ENCODE measurements at regions not wholly inside any gene's neighbourhood (a gene's known extent, or its start where the extent isn't known, plus 50 kb on each side); places are given as distances from the start of the nearest gene placed in this dataset.

DNA sequence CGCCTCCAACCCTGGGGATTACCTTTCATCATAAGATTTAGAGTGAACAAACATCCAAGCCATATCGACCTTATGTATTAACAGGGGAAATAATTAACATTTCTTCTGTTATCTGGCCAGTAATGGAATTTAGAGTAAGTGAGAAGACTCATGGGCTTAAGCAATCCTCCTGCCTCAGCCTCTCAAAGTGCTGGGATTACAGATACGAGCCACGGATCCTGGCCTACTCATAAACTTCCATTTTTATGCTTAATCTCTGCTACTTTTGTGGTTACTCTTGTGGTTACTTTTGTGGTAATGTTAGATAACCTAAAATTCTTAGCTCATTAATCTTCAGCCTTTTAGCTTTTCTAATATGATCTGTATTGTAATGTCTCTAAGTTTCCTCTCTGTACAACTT is 159.3 kb upstream of the SLC8A1 start:
- Histone ChIP-seq H3K27ac (no peak overlapping the region), H3K4me3 (no peak overlapping the region), H3K4me1 (no peaks in the 10 kb centered on the region), H3K9me3 (no peaks in the 10 kb centered on the region), H3K4me2 (no peak overlapping the region)
- no peak for ATAC-seq
- WGBS (ENCODE audit: missing lambda C conversion rate): 4% methylated on average over 4 of the region's 4 CpGs
- TF ChIP-seq KDM5A (IDR thresholded peaks at IDR 0.05) (no peak), FOSL2 (IDR thresholded peaks at IDR 0.05) (no peak), FOSL2 (CRISPR knock-in tag; IDR thresholded peaks at IDR 0.05) (no peak), EP300 (IDR thresholded peaks at IDR 0.05) (no peak), POLR2A (IDR thresholded peaks at IDR 0.05; ENCODE audit: low read length) (no peak), RNF2 (IDR thresholded peaks at IDR 0.05; ENCODE audit: borderline replicate concordance, low read depth) (no peak), RARB (CRISPR knock-in tag; IDR thresholded peaks at IDR 0.05) (no peak), KDM1A (IDR thresholded peaks at IDR 0.05; ENCODE audit: low read depth) (no peak), JUNB (IDR thresholded peaks at IDR 0.05) (no peak), NPAS2 (CRISPR knock-in tag; IDR thresholded peaks at IDR 0.05; ENCODE audit: borderline replicate concordance) (no peak)
- TF ChIP-seq, protein P1, sequence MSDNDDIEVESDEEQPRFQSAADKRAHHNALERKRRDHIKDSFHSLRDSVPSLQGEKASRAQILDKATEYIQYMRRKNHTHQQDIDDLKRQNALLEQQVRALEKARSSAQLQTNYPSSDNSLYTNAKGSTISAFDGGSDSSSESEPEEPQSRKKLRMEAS (IDR thresholded peaks at IDR 0.05): no peak
- TF ChIP-seq, protein P2, sequence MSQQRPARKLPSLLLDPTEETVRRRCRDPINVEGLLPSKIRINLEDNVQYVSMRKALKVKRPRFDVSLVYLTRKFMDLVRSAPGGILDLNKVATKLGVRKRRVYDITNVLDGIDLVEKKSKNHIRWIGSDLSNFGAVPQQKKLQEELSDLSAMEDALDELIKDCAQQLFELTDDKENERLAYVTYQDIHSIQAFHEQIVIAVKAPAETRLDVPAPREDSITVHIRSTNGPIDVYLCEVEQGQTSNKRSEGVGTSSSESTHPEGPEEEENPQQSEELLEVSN (IDR thresholded peaks at IDR 0.05; ENCODE audit: borderline replicate concordance, low read depth): no peak
- TF ChIP-seq, protein P3, sequence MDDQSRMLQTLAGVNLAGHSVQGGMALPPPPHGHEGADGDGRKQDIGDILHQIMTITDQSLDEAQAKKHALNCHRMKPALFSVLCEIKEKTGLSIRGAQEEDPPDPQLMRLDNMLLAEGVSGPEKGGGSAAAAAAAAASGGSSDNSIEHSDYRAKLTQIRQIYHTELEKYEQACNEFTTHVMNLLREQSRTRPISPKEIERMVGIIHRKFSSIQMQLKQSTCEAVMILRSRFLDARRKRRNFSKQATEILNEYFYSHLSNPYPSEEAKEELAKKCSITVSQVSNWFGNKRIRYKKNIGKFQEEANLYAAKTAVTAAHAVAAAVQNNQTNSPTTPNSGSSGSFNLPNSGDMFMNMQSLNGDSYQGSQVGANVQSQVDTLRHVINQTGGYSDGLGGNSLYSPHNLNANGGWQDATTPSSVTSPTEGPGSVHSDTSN (IDR thresholded peaks at IDR 0.05): no peak
- TF ChIP-seq, protein P4, sequence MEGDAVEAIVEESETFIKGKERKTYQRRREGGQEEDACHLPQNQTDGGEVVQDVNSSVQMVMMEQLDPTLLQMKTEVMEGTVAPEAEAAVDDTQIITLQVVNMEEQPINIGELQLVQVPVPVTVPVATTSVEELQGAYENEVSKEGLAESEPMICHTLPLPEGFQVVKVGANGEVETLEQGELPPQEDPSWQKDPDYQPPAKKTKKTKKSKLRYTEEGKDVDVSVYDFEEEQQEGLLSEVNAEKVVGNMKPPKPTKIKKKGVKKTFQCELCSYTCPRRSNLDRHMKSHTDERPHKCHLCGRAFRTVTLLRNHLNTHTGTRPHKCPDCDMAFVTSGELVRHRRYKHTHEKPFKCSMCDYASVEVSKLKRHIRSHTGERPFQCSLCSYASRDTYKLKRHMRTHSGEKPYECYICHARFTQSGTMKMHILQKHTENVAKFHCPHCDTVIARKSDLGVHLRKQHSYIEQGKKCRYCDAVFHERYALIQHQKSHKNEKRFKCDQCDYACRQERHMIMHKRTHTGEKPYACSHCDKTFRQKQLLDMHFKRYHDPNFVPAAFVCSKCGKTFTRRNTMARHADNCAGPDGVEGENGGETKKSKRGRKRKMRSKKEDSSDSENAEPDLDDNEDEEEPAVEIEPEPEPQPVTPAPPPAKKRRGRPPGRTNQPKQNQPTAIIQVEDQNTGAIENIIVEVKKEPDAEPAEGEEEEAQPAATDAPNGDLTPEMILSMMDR (IDR thresholded peaks at IDR 0.05): no peak
- no peak for DNase-seq (ENCODE audit: low read depth in 1 of 2, low spot score in 1 of 2)
- CTCF ChIA-PET: interaction anchor here (1.7 kb wide), 1 partner anchor 9 kb away, joined by 5 read pairs; no protein-coding TSS in a partner anchor
- FAIRE-seq: no peak
- POLR2A ChIA-PET: no interaction called here

DNA sequence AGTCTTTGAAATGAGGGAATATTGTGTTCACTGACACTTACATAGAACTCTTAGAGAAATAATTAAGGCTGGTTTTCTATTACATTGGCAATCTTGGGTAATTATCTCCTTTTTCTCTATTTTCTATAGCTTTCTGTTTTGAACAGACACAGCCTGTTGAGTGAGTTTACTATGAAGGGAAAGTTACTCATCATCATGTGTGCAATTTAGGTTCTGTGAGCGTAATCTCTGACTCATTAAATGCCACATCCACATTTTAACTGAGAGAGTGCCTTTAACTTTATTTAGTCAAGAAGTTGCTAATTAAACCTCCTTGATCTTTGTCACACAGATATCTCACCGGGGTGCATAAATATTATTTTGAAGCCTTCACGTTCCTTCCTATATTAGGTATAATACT is 174.0 kb upstream of the SLC8A1 start:
- no peak for DNase-seq (ENCODE audit: low read depth in 1 of 2, low spot score in 1 of 2)
- ChIA-PET CTCF (no interaction called here), POLR2A (no interaction called here)
- no peaks in the 10 kb centered on the region for H3K9me3 ChIP-seq
- no peak overlapping the region for H3K27ac ChIP-seq
- TF ChIP-seq EHF (CRISPR knock-in tag; IDR thresholded peaks at IDR 0.05): no peak
- no peak for TF ChIP-seq JUN (IDR thresholded peaks at IDR 0.05)
- TF ChIP-seq, protein P5, sequence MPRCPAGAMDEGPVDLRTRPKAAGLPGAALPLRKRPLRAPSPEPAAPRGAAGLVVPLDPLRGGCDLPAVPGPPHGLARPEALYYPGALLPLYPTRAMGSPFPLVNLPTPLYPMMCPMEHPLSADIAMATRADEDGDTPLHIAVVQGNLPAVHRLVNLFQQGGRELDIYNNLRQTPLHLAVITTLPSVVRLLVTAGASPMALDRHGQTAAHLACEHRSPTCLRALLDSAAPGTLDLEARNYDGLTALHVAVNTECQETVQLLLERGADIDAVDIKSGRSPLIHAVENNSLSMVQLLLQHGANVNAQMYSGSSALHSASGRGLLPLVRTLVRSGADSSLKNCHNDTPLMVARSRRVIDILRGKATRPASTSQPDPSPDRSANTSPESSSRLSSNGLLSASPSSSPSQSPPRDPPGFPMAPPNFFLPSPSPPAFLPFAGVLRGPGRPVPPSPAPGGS (IDR thresholded peaks at IDR 0.05): no peak
- no peak for TF ChIP-seq EP300 (IDR thresholded peaks at IDR 0.05)
- no peak for TF ChIP-seq FOXS1 (CRISPR knock-in tag; IDR thresholded peaks at IDR 0.05)
- no peak for TF ChIP-seq RNF2 (IDR thresholded peaks at IDR 0.05; ENCODE audit: borderline replicate concordance, low read depth)
- TF ChIP-seq HOXB13 (CRISPR knock-in tag; IDR thresholded peaks at IDR 0.05; ENCODE audit: low read depth): no peak
- TF ChIP-seq NR3C1 (IDR thresholded peaks at IDR 0.05): no peak
- ATAC-seq: no peak
- no peaks in the 10 kb centered on the region for H3K4me1 ChIP-seq
- 4% methylated on average over 3 of the region's 3 CpGs for WGBS (ENCODE audit: missing lambda C conversion rate)
- H3K4me3 ChIP-seq: no peak overlapping the region
- H3K4me2 ChIP-seq: no peak overlapping the region
- no peak for FAIRE-seq

DNA sequence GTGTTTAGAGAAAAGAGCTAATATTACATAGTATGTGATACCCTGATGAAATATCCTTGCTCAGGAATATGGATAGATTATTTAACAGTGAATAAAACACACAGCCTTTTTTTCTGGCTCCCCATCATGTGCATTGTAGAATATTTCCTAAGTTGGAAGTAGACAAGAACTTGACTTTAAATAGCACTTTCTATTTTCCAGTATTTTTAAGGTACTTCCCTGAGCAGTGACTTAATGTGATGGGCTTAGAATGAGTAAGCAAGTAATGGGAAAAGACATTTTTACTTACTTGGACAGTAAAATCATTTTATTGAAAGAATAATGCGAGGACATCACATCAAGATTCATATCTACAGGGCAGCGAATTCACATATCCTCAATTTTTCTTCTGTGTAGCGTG is 176.7 kb upstream of the SLC8A1 start:
- Histone ChIP-seq H3K4me2 (no peak overlapping the region), H3K4me3 (no peak overlapping the region), H3K9me3 (no peaks in the 10 kb centered on the region), H3K27ac (no peak overlapping the region), H3K4me1 (no peaks in the 10 kb centered on the region)
- TF ChIP-seq, protein P6, sequence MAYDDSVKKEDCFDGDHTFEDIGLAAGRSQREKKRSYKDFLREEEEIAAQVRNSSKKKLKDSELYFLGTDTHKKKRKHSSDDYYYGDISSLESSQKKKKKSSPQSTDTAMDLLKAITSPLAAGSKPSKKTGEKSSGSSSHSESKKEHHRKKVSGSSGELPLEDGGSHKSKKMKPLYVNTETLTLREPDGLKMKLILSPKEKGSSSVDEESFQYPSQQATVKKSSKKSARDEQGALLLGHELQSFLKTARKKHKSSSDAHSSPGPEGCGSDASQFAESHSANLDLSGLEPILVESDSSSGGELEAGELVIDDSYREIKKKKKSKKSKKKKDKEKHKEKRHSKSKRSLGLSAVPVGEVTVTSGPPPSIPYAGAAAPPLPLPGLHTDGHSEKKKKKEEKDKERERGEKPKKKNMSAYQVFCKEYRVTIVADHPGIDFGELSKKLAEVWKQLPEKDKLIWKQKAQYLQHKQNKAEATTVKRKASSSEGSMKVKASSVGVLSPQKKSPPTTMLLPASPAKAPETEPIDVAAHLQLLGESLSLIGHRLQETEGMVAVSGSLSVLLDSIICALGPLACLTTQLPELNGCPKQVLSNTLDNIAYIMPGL (CRISPR knock-in tag; IDR thresholded peaks at IDR 0.05; ENCODE audit: borderline replicate concordance): no peak
- TF ChIP-seq MAFK (IDR thresholded peaks at IDR 0.05; ENCODE audit: partially characterized antibody): no peak
- no peak for TF ChIP-seq CBX2 (IDR thresholded peaks at IDR 0.05; ENCODE audit: borderline replicate concordance, low read depth)
- no peak for TF ChIP-seq BHLHE40 (IDR thresholded peaks at IDR 0.05; ENCODE audit: low read depth, low read length)
- TF ChIP-seq CHD4 (IDR thresholded peaks at IDR 0.05; ENCODE audit: borderline replicate concordance): no peak
- no peak for TF ChIP-seq GATA3 (IDR thresholded peaks at IDR 0.05; ENCODE audit: borderline replicate concordance)
- TF ChIP-seq FOSB (CRISPR knock-in tag; IDR thresholded peaks at IDR 0.05): no peak
- no peak for TF ChIP-seq RAD21 (conservative IDR thresholded peaks at IDR 0.05 in 1 of 2, IDR thresholded peaks at IDR 0.05 in 1 of 2)
- ChIA-PET CTCF (no interaction called here), POLR2A (no interaction called here)
- DNase-seq (ENCODE audit: low read depth in 1 of 2, low spot score in 1 of 2): no peak
- under 1% methylated on average over 3 of the region's 3 CpGs for WGBS (ENCODE audit: missing lambda C conversion rate)
- FAIRE-seq: no peak
- no peak for ATAC-seq

Data from A549 (cell line).